Occipital lobe (tissue), 1 donor: ENCODE measurements at regions not wholly inside any gene's neighbourhood (a gene's known extent, or its start where the extent isn't known, plus 50 kb on each side); places are given as distances from the start of the nearest gene placed in this dataset.
A peak's percentile ranks its signal among the peaks of the same experiment; 100 is the strongest.

Experiments
- DNase-seq: peaks from one replicate; lab custom pipeline; 2025; lab: John Stamatoyannopoulos, UW

GRCh38 chr20:56924292-56925081 lies 295.4 kb downstream of the TFAP2C start:
- no peak for DNase-seq

GRCh38 chr20:56925082-56925830 lies 296.1 kb downstream of the TFAP2C start:
- DNase-seq = peak; percentile 11

- DNase-seq = no peak
These were observed 296.7 kb downstream of the TFAP2C start for GRCh38 chr20:56925831-56926170.

DNA sequence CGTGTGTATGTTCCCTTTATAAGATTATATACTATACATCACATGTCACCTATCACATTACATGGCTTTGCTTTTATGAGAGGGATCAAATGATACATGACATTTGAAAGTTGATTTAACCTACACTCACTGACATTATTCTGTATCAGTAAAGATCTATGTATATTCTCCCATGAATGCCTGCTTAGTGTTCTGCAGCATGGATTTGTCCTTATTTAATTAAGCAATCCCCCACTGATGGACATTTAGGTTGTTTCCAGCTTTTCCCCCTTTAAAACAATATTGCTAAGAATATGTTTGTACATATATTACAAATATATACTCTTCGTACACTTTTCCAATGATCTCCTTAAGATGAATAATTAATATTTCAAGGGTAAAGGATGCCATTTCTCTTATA lies 297.4 kb downstream of the TFAP2C start:
- DNase-seq = no peak

DNA sequence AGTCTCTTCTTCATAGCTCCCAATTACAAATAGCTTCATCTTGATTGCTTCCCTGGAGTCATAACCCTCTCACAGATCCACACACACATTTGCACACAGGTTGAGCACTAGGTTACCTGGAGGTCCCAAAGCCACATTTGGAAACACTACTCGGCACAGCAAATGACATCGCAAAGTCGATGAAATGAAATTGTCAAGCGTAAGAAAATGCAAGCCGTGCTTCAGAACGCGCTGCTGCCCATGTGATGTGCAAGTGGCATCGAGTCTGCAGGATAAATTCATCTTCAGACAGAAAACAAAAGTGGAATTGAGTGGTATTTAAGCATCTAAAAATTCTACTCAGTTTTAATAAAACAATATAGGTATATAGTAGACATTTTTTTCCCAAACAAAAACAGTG lies 298.0 kb downstream of the TFAP2C start:
- DNase-seq = no peak

DNA sequence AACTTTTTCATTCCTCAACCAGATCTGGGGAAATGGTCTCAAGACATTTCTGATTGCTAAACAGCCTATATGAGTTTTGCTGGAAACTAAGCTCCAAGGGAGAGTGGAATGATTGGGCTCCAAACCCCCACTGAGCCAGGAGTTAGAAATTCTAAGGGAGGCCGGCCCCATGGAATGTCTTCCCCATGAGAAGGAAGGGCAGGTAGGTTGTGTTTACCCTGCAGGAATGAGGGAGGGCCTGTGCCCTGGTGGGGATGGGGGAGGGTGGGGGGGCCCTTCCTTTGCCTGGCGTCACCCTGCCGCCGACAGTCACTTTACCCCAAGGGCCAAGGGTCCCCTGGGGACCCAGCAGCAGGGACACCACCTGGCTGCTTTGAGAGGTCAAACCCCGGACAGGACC lies 298.9 kb downstream of the TFAP2C start:
- DNase-seq = no peak

DNA sequence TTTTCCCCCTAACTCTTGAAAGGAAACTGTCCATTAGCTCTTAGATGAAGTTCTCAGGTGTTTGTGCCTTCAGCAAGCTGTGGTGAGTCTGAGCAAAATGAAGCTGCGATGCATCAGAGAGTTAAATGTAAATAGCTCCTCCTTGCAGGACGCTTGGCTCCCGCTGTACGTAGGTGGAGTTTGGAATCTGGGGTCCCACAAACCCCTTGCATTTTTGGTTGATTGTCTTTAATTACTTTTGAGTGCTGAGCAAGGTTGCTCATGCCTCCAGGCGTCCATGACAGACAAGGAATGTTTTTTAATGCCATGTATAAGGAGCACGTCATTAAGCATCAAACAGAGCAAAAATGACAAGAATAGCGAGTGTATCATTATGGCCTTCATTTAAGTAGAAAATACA lies 300.5 kb downstream of the TFAP2C start:
- DNase-seq = no peak

DNA sequence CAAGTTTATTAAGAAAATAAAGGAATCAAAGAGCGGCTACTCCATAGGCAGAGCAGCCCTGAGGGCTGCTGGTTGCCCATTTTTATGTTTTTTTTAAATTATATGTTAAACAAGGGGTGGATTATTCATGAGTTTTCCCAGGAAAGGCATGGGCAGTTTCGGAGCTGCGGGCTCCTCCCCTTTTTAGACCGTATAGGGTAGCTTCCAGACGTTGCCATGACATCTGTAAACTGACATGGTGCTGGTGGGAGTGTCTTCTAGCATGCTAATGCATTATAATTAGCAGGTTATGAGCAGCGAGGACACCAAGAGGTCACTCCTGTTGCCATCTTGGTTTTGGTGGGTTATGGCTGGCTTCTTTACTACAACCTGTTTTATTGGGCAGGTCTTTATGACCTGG lies 301.8 kb downstream of the TFAP2C start:
- no peak for DNase-seq

DNA sequence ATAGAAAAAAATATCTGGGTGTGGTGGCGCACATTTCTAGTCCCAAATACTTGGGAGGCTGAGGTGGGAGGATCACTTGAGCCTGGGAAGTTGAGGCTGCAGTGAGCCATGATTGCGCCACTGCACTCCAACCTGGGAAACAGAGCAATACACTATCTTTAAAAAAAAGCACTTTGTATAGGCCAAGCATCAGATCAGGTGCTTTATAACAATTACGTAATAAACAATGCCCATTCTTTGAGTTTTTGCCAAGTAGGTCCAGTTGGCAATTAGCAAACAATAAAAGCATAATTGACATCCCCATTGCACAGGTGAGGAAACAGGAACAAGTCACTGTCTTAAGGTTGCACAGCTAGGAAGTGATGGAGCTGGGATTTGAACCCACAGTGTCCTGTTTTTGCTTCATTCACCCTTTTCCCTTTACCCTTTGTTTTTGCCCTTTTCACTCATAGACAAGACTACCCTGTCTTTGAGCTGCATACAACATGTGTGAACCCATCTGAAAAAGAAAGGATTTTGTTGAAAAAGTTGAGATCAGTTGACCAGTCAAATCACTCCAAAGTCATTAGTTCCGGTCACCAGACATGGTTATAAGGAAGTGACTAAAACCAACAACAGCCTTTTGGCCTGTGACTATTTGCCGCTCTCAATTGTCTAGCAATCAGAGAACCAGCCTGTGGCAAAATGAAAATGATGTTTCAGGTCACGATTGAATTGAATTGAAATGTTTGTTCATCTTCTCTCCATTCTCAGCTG lies 303.6 kb downstream of the TFAP2C start:
- DNase-seq = no peak

GRCh38 chr20:56933331-56933698 lies 304.2 kb downstream of the TFAP2C start:
- no peak for DNase-seq

DNA sequence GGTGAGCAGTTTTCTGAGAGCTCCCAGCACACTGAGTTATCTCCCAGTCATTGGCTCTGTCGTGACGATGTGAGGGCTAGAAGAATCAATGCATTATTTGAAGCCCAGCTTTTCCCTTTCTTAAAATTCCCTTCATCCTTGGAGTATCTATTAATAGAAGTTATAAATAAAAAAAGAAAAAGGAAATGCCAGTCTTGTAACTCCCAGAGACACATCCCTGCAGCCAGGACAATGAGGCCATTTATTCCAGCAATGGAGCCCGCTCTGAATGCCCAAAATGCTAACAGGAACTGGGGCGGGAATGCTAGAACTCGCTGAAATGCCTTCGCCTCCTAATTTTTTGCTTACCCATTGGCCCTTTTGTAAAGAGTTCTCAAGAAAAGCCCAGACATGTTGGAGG lies 305.8 kb downstream of the TFAP2C start:
- DNase-seq = no peak

- no peak for DNase-seq
These were observed 311.4 kb downstream of the TFAP2C start for GRCh38 chr20:56940466-56940865.

DNA sequence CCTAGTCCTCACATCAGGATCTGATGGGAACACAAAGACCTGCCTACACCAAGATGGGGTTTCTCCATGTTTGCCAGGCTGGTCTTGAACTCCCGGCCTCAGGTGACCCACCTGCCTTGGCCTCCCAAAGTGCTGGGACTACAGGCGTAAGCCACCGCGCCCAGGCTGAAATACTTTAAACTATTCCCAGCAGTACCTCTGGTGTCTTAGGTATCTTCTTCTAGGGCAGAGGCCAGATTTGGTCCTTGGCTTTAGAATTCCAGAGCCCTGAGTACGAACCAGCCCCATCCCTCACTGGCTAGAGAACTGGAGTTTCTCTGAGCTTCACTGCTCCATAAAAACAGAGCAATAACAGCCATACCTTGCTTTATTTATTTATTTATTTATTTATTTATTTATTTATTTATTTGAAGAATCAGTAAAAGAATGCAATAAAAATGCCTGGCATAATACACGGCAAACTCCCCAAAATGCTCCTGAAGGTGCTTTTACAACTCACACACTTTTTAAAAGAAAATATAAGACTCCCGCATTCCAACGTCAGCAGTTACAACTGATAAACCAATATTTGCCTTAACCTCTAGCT lies 312.1 kb downstream of the TFAP2C start:
- DNase-seq = no peak

DNA sequence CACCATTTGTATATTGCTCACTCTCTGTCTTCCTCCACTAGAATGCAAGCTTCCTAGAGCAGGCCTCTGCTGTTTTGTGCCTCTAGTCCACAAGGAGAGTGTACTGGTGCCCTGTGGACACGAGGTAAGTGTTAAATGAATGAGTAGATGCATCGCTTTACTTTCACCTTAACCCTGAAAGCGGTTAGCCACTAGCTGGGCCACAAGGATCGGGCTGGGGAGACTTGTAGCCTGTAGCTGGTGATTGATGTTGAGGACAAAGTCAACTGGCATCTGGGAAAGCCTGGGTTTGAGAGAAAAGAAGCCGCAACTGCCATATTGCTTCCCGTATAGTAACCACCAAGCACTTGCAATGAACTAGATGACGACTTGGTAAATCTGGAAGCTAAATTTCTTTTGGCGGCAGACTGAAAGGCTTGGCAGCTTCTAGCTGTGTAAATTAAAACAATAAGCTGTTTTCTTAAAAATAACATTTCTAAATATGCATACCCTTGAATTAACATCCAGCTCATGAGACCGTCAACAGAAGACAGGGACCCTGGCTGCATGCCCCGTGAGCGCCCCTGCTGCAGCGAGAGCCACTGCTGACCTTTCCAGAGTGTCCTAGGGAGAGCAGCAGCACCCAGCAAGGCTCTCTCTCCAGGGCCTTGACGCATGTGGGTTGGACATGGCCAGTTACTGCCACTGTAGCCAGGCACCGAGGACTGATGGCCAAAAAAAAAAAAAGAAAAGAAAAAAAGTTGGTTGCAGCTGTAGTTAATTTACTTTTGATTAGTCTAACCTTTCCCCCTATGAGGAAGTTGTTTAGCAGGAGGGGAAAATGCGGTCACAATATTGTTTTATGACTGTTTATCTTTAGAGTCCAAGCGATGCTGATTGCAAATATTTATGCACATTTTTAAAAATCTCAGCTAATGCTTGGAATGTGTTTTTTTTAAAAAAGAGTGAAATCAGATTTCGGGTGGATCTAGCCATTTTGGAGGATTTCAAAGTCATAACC lies 315.1 kb downstream of the TFAP2C start:
- no peak for DNase-seq

DNA sequence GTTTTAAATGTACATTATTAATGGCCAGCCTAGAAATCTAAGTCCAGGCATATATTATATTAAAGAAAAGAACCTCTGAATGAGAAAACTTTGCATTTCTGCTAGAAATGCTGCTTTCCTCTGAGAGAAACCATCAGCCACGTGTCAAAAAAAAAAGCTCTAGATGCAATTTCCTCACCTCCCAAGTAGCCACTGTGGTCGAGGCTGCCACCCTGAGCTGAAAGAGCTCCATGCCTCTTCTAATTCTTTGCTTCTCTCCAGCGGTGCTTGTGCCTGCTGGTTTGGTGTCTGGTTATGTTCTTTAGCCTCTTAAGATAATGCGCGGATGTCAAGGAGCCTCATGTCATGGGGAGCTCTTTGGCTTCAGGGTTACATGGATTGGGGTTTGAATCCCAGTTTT lies 316.0 kb downstream of the TFAP2C start:
- DNase-seq = no peak

DNA sequence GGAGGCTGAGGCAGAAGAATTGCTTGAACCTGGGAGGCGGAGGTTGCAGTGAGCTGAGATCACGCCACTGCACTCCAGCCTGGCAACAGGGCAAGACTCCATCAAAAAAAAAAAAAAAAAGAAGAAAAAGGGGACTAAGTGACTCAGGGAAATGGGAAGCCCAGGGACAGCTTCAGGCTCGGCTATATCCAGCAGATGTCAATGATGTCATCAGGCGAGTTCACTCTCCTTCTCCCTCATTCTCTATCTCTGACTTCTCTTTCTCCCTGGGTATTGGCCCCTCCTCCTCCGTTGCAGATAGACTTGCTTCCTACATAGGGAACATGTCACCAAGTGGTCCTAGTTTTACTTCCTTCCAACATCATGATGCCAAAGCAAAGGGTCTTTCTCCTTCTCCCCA lies 316.8 kb downstream of the TFAP2C start:
- DNase-seq = no peak

GRCh38 chr20:56949318-56949717 lies 317.1 kb downstream of the BMP7 start:
- DNase-seq = no peak

- no peak for DNase-seq
These were observed 314.0 kb downstream of the BMP7 start for GRCh38 chr20:56952258-56953047.

DNA sequence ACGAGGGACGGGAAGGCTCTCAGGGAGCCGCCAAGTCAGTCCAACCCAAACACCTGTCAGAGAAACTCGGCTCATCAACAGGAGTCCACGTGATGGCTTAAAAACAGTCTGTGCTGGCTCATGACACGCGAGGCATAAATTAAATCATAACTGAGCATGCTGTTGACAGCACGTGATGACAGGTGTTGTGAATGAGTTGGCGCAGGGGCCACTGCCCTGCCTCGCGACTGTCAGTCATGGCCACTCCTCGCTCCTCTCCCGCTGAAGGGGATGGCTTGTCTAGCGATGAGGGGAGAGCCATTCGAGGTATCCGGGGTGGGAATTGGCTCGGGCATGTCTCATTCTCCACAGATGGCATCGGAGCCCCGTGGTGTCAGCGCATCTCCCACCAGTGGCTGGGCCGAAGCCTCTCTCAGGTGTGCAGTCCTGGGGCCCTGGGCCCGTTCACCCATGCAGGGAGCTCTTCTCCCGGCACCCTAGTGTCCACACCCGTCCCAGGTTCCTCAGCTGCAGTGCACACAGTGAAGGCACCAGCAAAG lies 313.3 kb downstream of the BMP7 start:
- no peak for DNase-seq

DNA sequence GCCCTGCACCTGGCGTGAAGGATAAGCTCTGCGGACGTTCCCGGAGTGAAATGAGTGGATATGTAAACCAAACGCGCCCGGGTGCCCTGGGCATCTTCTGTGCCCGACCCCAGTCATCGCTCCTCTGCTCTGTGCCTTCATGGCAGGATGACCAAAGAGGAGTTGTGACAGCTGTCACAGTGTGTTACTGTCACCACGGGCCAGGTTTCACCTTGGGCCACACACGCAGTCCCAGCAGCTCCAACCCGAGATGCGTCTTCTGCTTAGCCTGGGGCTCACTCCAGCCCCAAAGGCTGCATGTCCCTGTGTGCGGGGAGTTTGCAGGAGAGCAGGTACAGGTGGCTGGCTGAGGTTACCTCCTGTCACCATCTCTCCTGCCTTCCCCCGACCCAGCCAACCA lies 311.6 kb downstream of the BMP7 start:
- no peak for DNase-seq
